Epithelial cell of prostate (primary cell): ENCODE measurements at regions not wholly inside any gene's neighbourhood (a gene's known extent, or its start where the extent isn't known, plus 50 kb on each side); places are given as distances from the start of the nearest gene placed in this dataset.
"Not testable (repeated sequence)": the region's sequence is repeated elsewhere in the genome, so short reads cannot be mapped to it uniquely, and the experiment has no call there.

Source experiments
- DNase-seq: peaks from one replicate; pipeline ENCODE4 v3.0.0-alpha.2; 2011; ENCODE audit warnings: low read depth, low spot score
- H3K27ac ChIP-seq: fragments of 450-650 bp; 2 replicates; pipeline ENCODE4 v1.5.1; 2017; ENCODE audit warnings: mild to moderate bottlenecking

DNA sequence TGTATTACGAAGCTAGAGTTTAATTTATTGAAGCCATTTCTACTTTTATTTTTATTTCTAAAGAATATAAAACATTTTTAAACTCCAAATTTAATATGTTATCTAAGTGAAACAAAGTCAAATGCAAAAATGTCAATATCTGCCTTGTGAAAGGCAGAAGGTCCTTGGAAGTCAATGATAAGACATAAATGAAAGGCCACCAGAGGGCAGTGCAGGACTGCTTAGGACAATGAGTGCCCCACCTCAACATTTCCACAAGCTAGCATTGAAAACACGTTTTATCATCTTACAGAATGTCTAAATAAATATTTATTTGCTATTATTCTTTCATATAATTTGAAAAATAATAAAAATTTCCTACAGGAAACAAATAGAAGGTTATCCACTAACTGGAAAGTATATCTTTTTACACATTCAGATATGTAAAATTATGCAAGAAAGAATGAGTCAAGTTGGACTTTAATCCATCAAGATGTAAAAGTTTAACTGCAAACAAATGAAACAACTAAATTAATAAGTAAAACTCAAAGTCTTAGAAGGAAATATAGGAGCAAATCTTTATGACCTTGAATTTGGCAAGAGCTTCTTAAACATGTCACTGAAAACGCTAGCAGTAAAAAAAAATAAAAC, 140.1 kb upstream of the FMN2 start:
- peak; percentile 16 for DNase-seq
- no peak overlapping the region for H3K27ac ChIP-seq

DNA sequence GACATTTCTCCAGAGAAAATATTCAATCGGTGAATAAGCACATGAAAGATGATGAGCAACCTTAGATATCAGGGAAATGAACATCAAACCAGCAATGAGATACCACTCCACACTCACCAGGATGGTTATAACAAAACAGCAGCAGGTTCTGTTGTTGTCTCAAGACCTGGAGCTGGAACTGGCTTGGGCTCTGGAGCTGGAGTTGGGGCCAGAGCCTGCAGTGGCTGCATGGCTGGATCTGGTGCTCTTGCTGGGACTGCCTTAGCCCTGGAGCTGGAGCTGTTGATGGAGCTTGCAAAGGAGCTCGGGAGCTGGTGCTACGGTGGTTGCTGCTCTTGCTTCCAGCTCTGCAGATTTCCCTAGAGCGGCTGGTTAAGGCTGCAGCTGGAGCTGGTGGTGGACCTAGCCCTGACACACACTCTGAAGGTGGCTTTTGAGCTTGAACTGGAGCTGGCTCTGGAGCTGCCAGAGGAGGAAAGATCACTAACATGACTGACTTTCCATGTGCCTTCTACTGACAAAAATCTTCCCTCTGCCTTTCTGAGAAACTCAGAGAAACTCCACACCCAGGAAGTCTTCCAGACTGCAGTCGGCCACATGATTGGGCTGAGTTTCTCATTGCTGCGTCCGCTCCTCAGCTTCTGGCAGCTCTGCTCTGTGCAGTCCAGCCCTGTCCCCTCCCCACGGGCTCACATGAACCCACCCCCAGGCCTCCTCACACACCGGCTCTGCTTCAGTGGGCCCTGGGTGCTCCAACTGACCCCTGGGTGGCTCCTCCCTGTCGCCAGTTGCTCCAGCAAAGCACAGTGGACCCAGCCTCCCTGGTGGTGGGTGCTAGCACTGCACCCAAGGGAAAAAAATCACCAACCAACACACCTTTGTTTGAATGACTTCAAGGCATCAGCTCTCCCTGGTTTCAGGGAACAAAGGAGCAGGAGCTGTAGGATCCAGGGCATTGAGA, 139.1 kb upstream of the FMN2 start:
- no peak overlapping the region for H3K27ac ChIP-seq
- no peak for DNase-seq

DNA sequence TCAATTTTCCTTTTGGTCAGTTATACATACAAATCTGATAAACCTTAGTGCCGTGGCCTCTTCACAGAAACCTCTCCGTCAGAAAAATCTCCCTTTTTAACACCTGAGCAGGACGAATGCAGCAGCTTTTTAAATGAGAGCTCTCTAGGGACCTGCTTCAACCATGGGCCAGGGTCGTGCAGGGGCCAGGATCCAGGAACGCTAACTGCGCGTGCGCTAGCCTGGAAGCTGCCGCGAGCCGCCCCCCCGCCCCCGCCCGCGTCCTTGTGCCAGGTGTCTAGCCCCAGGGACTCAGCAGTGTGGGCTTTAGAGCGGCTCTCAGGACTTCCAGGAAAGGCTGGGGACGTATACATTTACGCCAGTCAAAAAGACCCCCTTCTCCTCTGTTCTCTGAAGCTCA, 136.8 kb upstream of the FMN2 start:
- no peak for DNase-seq

DNA sequence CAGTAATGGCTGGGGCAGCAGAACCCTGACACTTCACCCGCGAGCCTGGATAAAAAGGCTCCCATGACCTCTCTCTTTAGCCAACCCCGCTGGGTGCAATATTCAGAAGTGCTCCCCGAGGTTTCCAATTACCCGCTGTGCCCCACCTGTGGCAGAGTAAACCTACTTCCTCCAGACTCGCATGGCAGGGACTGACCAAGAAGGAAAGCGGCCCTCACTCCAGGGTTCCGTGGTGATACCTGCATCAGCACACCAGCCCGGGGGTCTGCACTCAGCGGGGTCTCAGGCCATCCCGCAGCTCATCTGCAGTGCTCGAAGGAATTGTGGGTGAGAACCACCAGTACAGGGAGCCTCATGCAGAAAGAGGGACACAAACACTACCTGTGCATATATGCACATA, 136.3 kb upstream of the FMN2 start:
- no peak overlapping the region for H3K27ac ChIP-seq
- DNase-seq: no peak

More for the DNA sequence above, 136.8 kb upstream of the FMN2 start:
- H3K27ac ChIP-seq: no peak overlapping the region

DNA sequence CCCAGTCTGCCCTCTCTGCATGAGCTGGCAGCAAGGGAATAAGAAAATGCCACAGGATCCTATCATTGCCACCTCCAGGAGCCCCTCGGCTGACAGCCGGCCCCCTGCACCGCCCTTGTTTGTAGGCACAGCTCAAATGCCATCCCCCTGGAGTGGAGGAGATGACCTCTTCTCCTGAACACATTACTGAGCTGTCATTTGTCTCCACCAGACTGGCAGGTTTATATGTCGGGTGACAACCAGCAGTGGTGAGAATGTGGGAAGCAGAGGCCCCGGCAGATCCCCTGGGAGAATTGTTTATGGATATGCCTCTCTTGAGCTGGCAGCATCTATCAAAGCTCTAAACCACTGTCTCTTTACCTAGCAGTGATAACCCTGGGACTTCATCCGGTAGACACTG, 135.4 kb upstream of the FMN2 start:
- no peak overlapping the region for H3K27ac ChIP-seq
- DNase-seq: no peak

DNA sequence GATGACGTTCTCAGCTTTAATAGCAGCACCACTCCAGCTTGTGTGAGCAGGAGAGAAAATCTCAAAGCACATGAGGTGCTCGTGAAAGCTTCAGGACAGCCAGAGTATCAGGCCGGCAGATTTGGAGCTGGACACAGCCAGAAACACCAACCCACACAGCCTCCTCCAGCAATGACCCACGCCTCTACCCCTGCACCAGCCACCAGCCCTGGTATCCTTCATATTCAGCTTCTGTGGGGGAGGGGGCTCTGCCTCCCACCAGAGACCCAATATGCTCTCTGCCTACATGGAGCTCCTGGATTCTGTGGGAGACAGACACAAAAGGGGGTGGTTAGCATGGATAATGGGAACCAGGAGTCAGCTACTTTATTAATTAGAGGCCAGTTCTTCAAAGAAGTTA, 133.6 kb upstream of the FMN2 start:
- no peak for DNase-seq
- no peak overlapping the region for H3K27ac ChIP-seq

DNA sequence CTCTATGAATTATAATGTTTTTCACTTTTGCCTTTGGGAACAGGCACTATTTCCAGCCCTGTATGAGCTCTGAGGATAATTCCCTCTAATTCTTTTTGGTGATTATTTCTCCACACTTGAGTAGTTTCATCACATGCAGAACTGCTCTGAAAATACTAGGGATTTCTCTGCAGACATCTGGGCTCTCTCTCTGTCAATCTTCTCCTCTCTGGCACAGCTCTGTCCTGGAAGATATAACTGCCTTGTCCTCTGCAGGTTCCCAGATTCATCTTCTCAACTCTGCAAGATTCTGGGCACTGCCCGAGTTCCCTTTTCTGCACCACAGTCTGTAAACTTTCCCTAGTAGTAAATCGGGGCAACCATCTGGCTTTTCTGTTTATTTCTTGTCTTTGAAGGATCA, 131.3 kb upstream of the FMN2 start:
- no peak for DNase-seq
- no peak overlapping the region for H3K27ac ChIP-seq

DNA sequence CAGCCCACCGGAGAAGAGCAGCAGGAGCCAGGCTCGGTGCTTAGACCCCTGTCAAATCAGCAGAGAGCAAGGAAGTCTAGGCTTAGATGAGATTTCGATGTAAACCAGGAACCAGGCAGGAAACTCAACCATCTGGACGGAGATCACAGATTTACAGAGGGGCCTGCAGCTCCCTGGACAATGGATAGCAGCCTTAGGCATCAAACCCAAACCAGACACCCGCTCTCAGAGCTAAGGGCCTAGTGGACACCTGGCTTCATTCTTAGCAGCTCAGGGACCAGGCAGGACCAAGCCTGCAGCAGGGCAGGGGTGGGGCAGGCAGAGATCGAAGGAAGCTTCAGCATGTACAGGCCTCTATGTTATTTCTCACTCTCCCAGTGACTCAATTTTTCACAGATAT, 127.8 kb upstream of the FMN2 start:
- no peak for DNase-seq
- H3K27ac ChIP-seq: no peak overlapping the region

DNA sequence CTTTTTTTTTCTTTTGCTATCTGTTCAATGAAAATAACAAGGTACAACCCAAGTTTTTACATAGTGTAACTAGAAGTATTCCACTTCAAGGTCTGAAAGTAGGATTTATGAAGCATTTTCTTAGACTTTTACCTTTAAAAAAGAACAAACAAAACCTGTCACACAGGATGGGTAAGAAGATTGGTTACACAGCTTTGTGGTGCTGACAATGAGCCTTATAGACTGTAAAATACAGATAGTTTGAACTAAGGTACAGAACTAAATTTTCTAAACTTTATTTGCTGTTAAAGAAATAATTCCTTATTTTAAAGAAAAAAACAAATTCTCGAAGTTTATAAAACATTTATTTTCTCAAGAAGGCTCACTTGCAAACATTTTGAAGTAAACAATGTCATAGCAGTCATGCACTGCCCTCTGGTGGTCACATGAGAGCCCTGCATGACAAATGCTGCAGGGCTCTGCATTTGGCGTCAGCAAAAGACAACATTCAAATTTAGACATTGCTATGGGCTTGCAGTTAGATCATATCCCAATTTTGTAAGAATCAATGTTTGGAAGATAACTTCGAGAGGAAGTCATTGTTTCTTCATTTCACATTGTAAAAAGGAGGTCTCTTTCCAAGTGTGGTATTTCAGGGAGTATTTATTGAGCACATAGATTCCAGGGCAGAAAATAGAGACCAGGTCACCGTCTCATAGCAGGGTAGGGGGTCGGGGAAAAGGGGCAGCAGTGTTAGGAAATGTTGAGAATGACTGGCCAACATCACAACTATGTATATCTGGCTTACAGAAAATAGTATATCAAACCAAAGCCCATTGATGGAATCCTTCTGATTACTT, 115.3 kb upstream of the FMN2 start:
- no peak for DNase-seq
- no peak overlapping the region for H3K27ac ChIP-seq

DNA sequence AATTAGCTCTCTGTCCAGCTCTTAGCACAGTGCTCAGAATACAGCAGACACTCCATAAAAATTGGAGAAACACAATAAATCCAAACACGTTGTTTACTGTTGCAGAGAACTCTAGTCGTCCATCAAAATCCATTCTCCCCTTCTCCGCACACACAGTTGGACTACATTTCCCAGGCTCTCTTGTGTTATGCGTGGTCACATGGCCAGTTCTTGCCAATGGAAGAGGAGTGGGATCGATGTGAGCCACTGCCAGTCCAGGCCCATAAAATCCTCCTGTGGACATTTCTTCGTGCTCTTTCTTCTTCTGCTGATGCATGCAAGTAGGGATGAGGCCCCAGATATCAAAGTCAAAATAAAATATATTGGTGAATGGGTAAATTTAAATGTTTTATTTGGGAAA, 114.3 kb upstream of the FMN2 start:
- DNase-seq: no peak
- H3K27ac ChIP-seq: no peak overlapping the region

DNA sequence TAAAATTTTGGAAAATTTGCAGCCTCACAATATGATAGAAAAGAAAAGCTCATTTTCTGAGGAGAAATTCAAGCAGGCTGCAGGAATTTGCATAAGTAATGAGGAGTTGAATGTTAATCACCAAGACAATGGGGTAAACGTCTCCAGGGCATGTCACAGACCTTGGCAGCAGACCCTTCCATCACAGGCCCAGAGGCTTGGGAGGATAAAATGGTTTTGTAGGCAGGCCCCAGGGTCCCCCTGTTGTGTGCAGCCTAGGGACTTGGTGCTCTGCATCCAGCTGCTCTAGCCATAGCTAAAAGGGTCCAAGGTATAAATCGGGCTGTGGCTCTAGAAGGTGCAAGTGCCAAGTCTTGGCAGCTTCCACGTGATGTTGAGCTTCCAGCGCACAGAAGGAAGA, 112.2 kb upstream of the FMN2 start:
- H3K27ac ChIP-seq: no peak overlapping the region
- DNase-seq: no peak

DNA sequence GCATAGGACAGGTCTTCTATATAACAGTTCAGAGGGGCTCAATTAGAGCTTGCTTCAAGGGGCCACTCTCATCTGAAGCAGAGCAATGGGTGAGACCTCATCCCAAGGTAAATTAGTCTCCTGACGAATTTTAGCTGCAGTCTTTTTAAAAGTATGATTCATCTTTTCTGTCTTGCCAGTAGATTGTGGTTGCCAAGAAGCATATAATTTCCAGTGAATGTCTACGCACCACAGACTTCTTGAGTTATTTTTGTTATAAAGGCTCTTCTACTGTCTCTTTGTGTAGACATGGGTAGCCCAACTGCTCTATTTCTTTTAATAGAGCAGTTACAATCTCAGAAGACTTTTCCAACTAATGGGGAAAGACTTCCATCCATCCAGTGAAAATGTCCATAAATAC, 108.9 kb upstream of the FMN2 start:
- no peak for DNase-seq

DNA sequence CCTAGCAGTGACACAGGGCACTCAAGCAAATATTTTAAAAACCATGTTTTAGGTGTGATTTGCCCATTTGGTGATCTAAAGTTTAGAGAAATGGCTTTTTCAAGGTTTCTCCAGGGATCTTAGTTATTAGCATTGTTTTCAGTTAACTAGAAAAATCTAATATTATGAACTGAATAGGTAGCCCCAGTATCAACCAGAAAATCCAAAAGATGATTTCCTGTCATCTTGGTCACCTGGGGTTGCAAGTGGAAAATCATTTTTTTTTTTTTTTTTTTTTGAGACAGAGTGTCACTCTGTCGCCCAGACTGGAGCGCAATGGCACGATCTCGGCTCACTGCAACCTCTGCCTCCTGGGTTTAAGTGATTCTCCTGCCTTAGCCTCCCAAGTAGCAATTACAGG, 106.6 kb upstream of the FMN2 start:
- no peak for DNase-seq
- H3K27ac ChIP-seq: no peak overlapping the region

More for the DNA sequence above, 108.9 kb upstream of the FMN2 start:
- H3K27ac ChIP-seq: no peak overlapping the region

DNA sequence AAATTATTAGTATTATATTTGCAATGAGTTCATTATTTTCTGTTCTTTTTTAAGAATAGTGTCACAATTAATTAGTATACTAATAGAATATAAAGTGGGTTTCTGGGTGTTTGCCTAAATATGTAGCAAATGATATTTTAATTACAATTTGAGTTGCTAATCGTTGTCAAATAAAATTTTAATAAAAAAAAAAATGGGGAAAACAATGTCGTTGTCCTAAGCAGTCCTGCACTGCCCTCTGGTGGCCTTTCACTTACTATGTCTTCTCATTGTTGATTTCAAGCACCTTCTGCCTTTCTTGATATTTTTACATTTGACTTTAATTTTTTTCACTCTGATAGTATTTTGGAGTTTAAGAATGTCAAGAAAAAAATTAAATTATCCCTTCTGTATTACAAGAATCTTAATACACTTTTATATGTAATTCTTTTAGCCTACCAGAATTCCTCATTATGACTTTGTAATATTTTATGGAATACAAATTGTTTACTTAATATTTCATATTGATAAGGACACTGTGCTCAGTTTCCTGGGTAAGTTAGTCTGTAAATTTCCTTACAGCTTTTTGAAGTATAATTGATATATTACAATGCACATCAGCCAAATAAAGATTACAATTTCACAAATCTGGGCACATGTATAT, 104.5 kb upstream of the FMN2 start:
- DNase-seq: no peak

DNA sequence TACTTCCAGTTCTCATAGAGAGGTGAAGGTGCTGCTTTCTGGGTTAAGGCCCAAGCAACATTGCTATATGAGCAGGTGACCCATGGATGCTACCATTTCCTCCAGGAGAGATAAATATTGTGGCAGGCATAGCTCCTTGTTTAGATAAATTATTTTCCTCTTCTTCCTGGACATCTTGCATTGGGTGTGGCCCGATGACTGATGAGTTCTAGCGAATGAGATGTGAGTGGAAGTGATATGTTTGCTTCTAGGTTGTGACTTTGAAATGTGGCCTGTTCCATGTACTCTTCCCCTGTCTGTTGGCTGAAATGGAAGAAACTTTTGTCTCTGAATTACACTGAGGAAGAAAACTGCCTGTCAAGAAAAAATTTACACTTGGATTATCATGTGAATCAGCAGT, 101.7 kb upstream of the FMN2 start:
- no peak for DNase-seq
- no peak overlapping the region for H3K27ac ChIP-seq

More for the DNA sequence above, 104.5 kb upstream of the FMN2 start:
- H3K27ac ChIP-seq: no peak overlapping the region

DNA sequence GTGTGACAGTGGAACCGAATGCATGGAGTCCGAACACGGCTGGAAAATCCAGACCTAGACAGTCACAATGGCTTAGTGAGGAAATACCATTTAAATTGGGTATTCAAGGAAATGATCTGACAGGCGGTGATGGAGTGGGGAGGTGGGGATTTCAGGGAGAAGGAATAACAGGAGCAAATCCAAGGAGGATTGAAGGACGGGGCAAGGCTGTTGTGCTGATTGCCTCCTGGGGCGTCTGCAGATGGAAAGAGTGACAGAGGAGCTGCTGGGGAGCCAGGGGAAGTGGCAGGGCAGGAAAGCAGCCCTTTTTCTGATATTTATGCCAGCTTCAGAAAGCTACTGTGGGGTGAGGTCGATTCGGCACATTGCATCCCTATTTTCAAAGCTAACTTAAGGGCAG, 99.1 kb upstream of the FMN2 start:
- not testable (repeated sequence) for H3K27ac ChIP-seq, DNase-seq

DNA sequence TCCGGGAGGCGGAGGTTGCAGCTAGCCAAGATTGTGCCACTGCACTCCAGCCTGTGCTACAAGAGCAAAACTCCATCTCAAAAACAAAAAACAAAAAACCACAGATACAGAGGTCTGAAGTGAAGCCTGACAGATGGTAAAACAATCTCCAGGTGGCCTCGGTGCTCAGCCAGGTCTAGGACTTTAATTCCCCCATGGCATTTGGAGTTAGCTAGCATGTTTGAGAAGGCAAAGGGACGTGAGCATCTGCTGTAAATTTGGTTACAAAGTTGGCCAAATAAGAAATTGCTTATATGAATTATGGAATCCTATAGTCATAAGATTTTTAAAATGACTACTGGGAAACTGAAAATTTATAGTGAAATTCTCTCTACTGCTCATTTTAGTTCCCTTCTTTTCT, 98.3 kb upstream of the FMN2 start:
- DNase-seq: no peak
- H3K27ac ChIP-seq: no peak overlapping the region

DNA sequence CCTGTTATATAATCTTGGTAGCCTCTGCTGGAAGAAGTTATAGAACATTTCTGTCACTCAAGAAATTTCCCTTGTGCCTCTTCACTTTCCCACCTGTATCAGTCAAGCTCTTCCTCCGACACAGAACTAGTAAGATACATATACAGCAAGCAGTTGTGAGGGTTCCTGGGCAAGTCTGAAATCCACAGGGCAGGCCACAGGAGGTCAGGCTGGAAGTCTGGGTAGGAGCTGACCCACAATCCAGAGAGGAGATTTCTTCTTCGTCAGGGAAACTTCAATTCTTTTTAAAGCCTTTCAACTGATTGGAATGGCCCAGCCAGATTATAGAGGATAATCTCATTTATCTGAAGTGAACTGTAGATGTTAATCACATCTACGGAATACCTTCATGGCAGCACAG, 96.4 kb upstream of the FMN2 start:
- H3K27ac ChIP-seq: no peak overlapping the region
- DNase-seq: no peak

DNA sequence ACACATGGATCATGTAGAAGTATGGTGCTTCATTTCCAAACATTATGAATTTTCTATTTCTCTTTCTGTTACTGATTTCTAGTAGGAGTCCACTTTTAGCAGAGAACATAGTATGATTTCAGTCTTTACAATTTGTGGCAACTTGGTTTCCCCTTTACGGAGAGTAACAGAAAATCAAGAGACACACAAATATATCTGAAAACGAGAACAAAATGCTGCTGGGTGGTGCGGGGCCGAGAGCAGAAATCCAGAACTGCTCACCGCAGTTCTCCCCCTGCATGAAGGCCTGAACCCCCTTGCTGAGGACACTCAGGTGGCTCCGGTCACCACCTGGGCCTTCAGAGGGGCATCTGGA, 94.5 kb upstream of the FMN2 start:
- H3K27ac ChIP-seq: no peak overlapping the region
- no peak for DNase-seq

DNA sequence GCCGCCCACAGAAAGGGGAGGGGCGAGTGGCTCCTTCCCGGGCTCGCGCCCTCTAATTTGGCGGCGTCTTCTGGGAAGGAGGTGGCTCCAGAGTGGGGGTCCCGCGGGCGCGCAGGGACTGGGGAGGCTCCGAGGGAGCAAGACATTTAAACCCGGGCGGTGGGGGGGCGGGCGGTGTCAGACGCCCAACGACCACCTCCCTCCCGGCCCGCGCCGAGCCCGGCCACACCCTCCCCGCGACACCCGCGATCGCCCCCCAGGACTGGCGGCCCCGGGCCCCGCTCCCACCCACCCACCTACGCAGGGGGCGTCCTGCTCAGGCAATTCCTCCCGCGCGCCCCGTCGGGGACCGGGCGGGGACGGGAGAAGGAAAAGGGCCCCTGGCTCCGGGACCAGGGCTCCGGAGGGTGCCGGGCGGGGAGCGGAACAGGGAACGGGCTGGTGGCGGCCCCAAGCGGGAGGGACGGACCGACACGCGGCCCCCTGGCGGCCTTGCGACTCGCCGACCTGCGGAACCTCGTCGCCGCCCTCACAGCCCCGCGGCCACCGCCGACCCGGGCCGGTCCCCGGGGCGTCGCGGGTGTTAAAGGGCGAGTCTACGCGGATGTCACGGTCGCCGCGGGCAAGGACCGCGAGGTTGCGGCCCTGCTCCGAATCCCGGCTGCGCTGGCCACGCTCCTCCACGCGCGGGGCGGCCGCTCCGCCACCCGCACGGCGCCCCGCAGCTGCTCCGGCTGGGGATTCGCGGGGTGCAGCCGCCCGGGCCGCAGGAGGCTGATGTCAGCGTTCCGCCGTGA, 94.0 kb upstream of the FMN2 start:
- DNase-seq: no peak
- H3K27ac ChIP-seq: no peak overlapping the region
